Left kidney (tissue), 1 donor: ENCODE measurements at regions not wholly inside any gene's neighbourhood (a gene's known extent, or its start where the extent isn't known, plus 50 kb on each side); places are given as distances from the start of the nearest gene placed in this dataset.
"Not testable (repeated sequence)": the region's sequence is repeated elsewhere in the genome, so short reads cannot be mapped to it uniquely, and the experiment has no call there.

Experiments
- DNase-seq: peaks from one replicate; pipeline ENCODE4 v3.0.0-alpha.2; 2013

GRCh38 chr2:35932276-35932963 is 423.2 kb upstream of the CRIM1 start:
- no peak for DNase-seq

GRCh38 chr2:35931626-35932025 is 424.0 kb upstream of the CRIM1 start:
- no peak for DNase-seq

GRCh38 chr2:35931115-35931514 is 424.5 kb upstream of the CRIM1 start:
- no peak for DNase-seq

- DNase-seq: no peak
Measured at GRCh38 chr2:35929551-35929950, 426.0 kb upstream of the CRIM1 start.

GRCh38 chr2:35920061-35920460 is 435.5 kb upstream of the CRIM1 start:
- no peak for DNase-seq

- DNase-seq: no peak
Measured at GRCh38 chr2:35915261-35915660, 440.3 kb upstream of the CRIM1 start.

GRCh38 chr2:35891936-35892335 is 463.6 kb upstream of the CRIM1 start:
- no peak for DNase-seq

- DNase-seq: no peak
Measured at GRCh38 chr2:35891528-35891927, 464.1 kb upstream of the CRIM1 start.

- no peak for DNase-seq
Measured at GRCh38 chr2:35887146-35887545, 468.4 kb upstream of the CRIM1 start.

- no peak for DNase-seq
Measured at GRCh38 chr2:35873921-35874320, 481.7 kb upstream of the CRIM1 start.

GRCh38 chr2:35871672-35872071 is 483.9 kb upstream of the CRIM1 start:
- no peak for DNase-seq

- no peak for DNase-seq
Measured at GRCh38 chr2:35870713-35871112, 484.9 kb upstream of the CRIM1 start.

GRCh38 chr2:35864141-35864540 is 491.4 kb upstream of the CRIM1 start:
- no peak for DNase-seq

GRCh38 chr2:35858216-35858615 is 497.4 kb upstream of the CRIM1 start:
- peak; percentile 13 for DNase-seq

- no peak for DNase-seq
Measured at GRCh38 chr2:35857498-35857897, 498.1 kb upstream of the CRIM1 start.

- no peak for DNase-seq
Measured at GRCh38 chr2:35831385-35831784, 524.2 kb upstream of the CRIM1 start.

- DNase-seq: no peak
Measured at GRCh38 chr2:35830833-35831232, 524.7 kb upstream of the CRIM1 start.

- DNase-seq: no peak
Measured at GRCh38 chr2:35827086-35827485, 528.5 kb upstream of the CRIM1 start.

- no peak for DNase-seq
Measured at GRCh38 chr2:35822716-35823115, 532.9 kb upstream of the CRIM1 start.

- DNase-seq: no peak
Measured at GRCh38 chr2:35821675-35822074, 533.9 kb upstream of the CRIM1 start.

- no peak for DNase-seq
Measured at GRCh38 chr2:35820391-35820790, 535.2 kb upstream of the CRIM1 start.

GRCh38 chr2:35819033-35819432 is 536.5 kb upstream of the CRIM1 start:
- DNase-seq: no peak

- DNase-seq: not testable (repeated sequence)
Measured at GRCh38 chr2:35818359-35818758, 537.2 kb upstream of the CRIM1 start.

- DNase-seq: not testable (repeated sequence)
Measured at GRCh38 chr2:35814597-35814996, 541.0 kb upstream of the CRIM1 start.

GRCh38 chr2:35803126-35803525 is 552.5 kb upstream of the CRIM1 start:
- no peak for DNase-seq
